ENCODE measurements at regions not wholly inside any gene's neighbourhood (a gene's known extent, or its start where the extent isn't known, plus 50 kb on each side); places are given as distances from the start of the nearest gene placed in this dataset.

DNA sequence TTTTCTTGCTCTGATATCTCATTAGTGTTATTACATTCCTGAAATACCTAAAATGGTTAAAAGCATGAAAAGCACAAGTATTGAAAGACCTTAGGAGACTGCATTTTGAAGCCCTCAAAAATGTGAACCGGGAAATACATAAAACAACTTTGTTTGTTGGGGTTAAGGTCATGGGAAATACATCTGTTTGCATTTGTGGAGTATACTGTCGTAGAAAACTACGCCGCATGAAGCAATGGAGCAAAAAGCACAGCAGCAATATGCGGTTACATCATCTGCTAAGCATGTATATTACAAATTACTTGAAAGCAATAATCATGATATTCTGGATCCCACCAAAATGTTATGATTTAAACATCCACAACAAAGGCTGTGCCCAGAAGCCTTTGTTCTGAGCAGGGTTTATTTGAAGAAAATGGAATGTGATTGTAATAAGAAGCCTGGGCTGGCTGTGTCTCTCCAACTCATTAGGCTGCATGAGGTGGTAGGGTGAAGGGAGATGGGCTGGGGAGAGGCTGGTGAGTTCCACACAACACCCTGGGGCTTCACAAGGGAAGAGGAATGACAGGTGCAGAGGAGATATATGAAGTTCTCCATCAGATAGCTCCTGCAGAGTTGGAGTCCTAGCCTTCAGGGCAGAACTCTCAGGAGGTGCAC lies 64.7 kb upstream of the LIN7C start:
- ChIA-PET CTCF (no interaction called here), POLR2A (no interaction called here)
- no peaks in the 10 kb centered on the region for H3K9me3 ChIP-seq
- H4K20me1 ChIP-seq (ENCODE audit: insufficient read depth) = no peaks in the 10 kb centered on the region
- peak; percentile 7 for DNase-seq
- no peaks in the 10 kb centered on the region for H3K36me3 ChIP-seq (replicated peaks in 1 of 2; ENCODE audit: control insufficient read depth in 1 of 2, insufficient read depth in 2 of 2, low read length in 1 of 2)
- WGBS (ENCODE audit: low lambda C conversion rate) = 88% methylated on average over 5 of the region's 5 CpGs
- TF ChIP-seq ELF1 (IDR thresholded peaks at IDR 0.05) = no peak
- no peak overlapping the region for H3K4me2 ChIP-seq
- H3K79me2 ChIP-seq (ENCODE audit: insufficient read depth) = no peaks in the 10 kb centered on the region
- no peak overlapping the region; the same call in 1 of the 2 replicates for H2AFZ ChIP-seq (ENCODE audit: low read depth)
- no peaks in the 10 kb centered on the region for H3F3A ChIP-seq (replicated peaks; ENCODE audit: insufficient read depth)
- H3K27ac ChIP-seq (ENCODE audit: low read depth in 2 of 2, low read length in 1 of 2) = peak overlapping the region in 1 of 2 experiments; percentile 1; a peak in 1 of 4 replicates
- no peak overlapping the region for H3K4me3 ChIP-seq (ENCODE audit: low read depth in 2 of 2, low read length in 1 of 2)
- no peaks in the 10 kb centered on the region for H3K27me3 ChIP-seq (ENCODE audit: insufficient read depth)
- peaks cover 2 to 8% of the 10 kb centered on the region in 2 experiments; a peak in 3 of 4 replicates for H3K4me1 ChIP-seq (ENCODE audit: control insufficient read depth in 1 of 2, insufficient read depth in 2 of 2, low read depth in 1 of 2, low read length in 1 of 2)
- no peak overlapping the region for H3K9ac ChIP-seq
- no peaks in the 10 kb centered on the region for H3K9me2 ChIP-seq

DNA sequence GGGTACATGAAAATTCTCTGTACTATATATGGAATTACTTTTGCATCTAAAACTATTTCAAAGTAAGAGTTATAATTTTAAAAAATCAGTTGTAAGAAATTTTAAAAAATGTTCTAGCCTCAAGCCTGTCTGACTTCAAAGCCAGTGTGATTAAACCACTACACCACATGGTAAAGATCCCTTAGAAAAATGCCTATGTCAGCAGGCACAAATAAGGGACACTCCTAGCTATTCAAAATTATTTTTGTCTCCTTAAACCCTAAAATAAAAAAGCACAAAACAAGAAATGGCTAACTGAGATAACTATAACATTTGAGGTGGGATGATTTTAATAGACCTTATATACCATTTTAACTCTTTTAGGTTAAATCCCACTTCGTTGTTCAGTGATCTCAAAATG lies 64.0 kb upstream of the LIN7C start:
- no peaks in the 10 kb centered on the region for H3K36me3 ChIP-seq (replicated peaks in 1 of 2; ENCODE audit: control insufficient read depth in 1 of 2, insufficient read depth in 2 of 2, low read length in 1 of 2)
- H4K20me1 ChIP-seq (ENCODE audit: insufficient read depth) = no peaks in the 10 kb centered on the region
- 0 out of 4 replicates have a peak overlapping the region, but pooled peaks of 1 of the 2 experiments have one; percentile 1 for H3K27ac ChIP-seq (ENCODE audit: low read depth in 2 of 2, low read length in 1 of 2)
- 76% methylated on average over 1 of the region's 1 CpG for WGBS (ENCODE audit: low lambda C conversion rate)
- no peak overlapping the region for H2AFZ ChIP-seq (ENCODE audit: low read depth)
- no peaks in the 10 kb centered on the region for H3K79me2 ChIP-seq (ENCODE audit: insufficient read depth)
- no peak overlapping the region for H3K4me3 ChIP-seq (ENCODE audit: low read depth in 2 of 2, low read length in 1 of 2)
- H3F3A ChIP-seq (replicated peaks; ENCODE audit: insufficient read depth) = no peaks in the 10 kb centered on the region
- H3K4me1 ChIP-seq (ENCODE audit: control insufficient read depth in 1 of 2, insufficient read depth in 2 of 2, low read depth in 1 of 2, low read length in 1 of 2) = peaks cover 2 to 8% of the 10 kb centered on the region in 2 experiments; a peak in 3 of 4 replicates
- DNase-seq = no peak
- ChIA-PET CTCF (no interaction called here), POLR2A (no interaction called here)
- no peaks in the 10 kb centered on the region for H3K9me2 ChIP-seq
- H3K4me2 ChIP-seq = no peak overlapping the region
- TF ChIP-seq RAD21 (IDR thresholded peaks at IDR 0.05; ENCODE audit: low read length) = no peak
- TF ChIP-seq, protein P1, sequence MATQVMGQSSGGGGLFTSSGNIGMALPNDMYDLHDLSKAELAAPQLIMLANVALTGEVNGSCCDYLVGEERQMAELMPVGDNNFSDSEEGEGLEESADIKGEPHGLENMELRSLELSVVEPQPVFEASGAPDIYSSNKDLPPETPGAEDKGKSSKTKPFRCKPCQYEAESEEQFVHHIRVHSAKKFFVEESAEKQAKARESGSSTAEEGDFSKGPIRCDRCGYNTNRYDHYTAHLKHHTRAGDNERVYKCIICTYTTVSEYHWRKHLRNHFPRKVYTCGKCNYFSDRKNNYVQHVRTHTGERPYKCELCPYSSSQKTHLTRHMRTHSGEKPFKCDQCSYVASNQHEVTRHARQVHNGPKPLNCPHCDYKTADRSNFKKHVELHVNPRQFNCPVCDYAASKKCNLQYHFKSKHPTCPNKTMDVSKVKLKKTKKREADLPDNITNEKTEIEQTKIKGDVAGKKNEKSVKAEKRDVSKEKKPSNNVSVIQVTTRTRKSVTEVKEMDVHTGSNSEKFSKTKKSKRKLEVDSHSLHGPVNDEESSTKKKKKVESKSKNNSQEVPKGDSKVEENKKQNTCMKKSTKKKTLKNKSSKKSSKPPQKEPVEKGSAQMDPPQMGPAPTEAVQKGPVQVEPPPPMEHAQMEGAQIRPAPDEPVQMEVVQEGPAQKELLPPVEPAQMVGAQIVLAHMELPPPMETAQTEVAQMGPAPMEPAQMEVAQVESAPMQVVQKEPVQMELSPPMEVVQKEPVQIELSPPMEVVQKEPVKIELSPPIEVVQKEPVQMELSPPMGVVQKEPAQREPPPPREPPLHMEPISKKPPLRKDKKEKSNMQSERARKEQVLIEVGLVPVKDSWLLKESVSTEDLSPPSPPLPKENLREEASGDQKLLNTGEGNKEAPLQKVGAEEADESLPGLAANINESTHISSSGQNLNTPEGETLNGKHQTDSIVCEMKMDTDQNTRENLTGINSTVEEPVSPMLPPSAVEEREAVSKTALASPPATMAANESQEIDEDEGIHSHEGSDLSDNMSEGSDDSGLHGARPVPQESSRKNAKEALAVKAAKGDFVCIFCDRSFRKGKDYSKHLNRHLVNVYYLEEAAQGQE (IDR thresholded peaks at IDR 0.05; ENCODE audit: low read depth, low read length) = no peak
- TF ChIP-seq SMC3 (IDR thresholded peaks at IDR 0.05; ENCODE audit: low read depth, low read length) = no peak
- TF ChIP-seq USF2 (IDR thresholded peaks at IDR 0.05; ENCODE audit: borderline replicate concordance, low read depth, low read length) = no peak
- no peak for TF ChIP-seq SIN3A (IDR thresholded peaks at IDR 0.05; ENCODE audit: borderline replicate concordance, low read depth, low read length)
- TF ChIP-seq, protein P2, sequence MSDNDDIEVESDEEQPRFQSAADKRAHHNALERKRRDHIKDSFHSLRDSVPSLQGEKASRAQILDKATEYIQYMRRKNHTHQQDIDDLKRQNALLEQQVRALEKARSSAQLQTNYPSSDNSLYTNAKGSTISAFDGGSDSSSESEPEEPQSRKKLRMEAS (IDR thresholded peaks at IDR 0.05; ENCODE audit: low read depth) = no peak
- no peak for TF ChIP-seq FOXM1 (IDR thresholded peaks at IDR 0.05; ENCODE audit: low read depth)
- no peak for TF ChIP-seq YY1 (IDR thresholded peaks at IDR 0.05; ENCODE audit: low read depth)
- no peak for TF ChIP-seq ELF1 (IDR thresholded peaks at IDR 0.05)
- no peak for TF ChIP-seq TCF12 (IDR thresholded peaks at IDR 0.05)
- no peak for TF ChIP-seq RCOR1 (IDR thresholded peaks at IDR 0.05; ENCODE audit: low read length)
- TF ChIP-seq MXI1 (IDR thresholded peaks at IDR 0.05; ENCODE audit: low read depth, low read length) = no peak
- no peak for TF ChIP-seq JUND (IDR thresholded peaks at IDR 0.05)
- TF ChIP-seq NFIC (IDR thresholded peaks at IDR 0.05; ENCODE audit: borderline replicate concordance) = no peak
- no peak for TF ChIP-seq TAF1 (IDR thresholded peaks at IDR 0.05; ENCODE audit: borderline replicate concordance, low read depth, low read length)
- no peaks in the 10 kb centered on the region for H3K9me3 ChIP-seq
- H3K27me3 ChIP-seq (ENCODE audit: insufficient read depth) = no peaks in the 10 kb centered on the region
- no peak overlapping the region for H3K9ac ChIP-seq

Data from SK-N-SH (cell line).